Neural cell (in vitro differentiated cells): ENCODE measurements at regions not wholly inside any gene's neighbourhood (a gene's known extent, or its start where the extent isn't known, plus 50 kb on each side); places are given as distances from the start of the nearest gene placed in this dataset.

Experiments
- H2AFZ ChIP-seq: fragments of 200-600, 300-800 bp; sonication (generic), shearing (Covaris generic); 2 replicates; pipeline ENCODE4 v1.6.0; 2014; ENCODE audit warnings: low read depth, mild to moderate bottlenecking, antibody characterized with exemption, low read length, moderate library complexity
- H3F3A ChIP-seq: fragments of 200-600 bp; shearing (Covaris generic); 2 replicates; pipeline ENCODE4 v1.6.1; 2016; ENCODE audit warnings: mild to moderate bottlenecking, moderate library complexity, mixed read lengths, antibody characterized with exemption, low read length; ENCODE audit not compliant: insufficient read depth, poor library complexity, severe bottlenecking
- H3K27ac ChIP-seq: fragments of 200-600, 300-800 bp; sonication (generic), shearing (Covaris generic); 2 replicates; pipeline ENCODE4 v1.5.1; 2014; ENCODE audit warnings: mild to moderate bottlenecking, low read length, moderate library complexity
- H3K27me3 ChIP-seq: fragments of 300-800, 200-600 bp; sonication (generic), shearing (Covaris generic); 2 replicates; pipeline ENCODE4 v1.6.0; 2014; ENCODE audit warnings: mild to moderate bottlenecking, low read depth, low read length, moderate library complexity; ENCODE audit not compliant: insufficient read depth
- H3K36me3 ChIP-seq: fragments of 300-800, 200-600 bp; sonication (generic), shearing (Covaris generic); 2 replicates; pipeline ENCODE4 v1.5.1; 2014; ENCODE audit warnings: mild to moderate bottlenecking, antibody characterized with exemption, low read length, moderate library complexity; ENCODE audit not compliant: insufficient read depth
- H3K4me2 ChIP-seq: fragments of 300-800, 200-600 bp; sonication (generic), shearing (Covaris generic); 2 replicates; pipeline ENCODE4 v1.6.0; 2014; ENCODE audit warnings: mild to moderate bottlenecking, low read length
- H3K4me3 ChIP-seq: fragments of 300-800, 200-600 bp; sonication (generic), shearing (Covaris generic); 2 replicates; pipeline ENCODE4 v1.5.1; 2014; ENCODE audit warnings: mild to moderate bottlenecking, low read length, moderate library complexity
- H3K79me2 ChIP-seq: fragments of 200-600 bp; shearing (Covaris generic); replicated peaks from 2 replicates; pipeline ENCODE4 v1.6.0; 2014; ENCODE audit warnings: mild to moderate bottlenecking, low read length, moderate library complexity; ENCODE audit not compliant: insufficient read depth
- H3K9ac ChIP-seq: fragments of 300-800, 200-600 bp; sonication (generic), shearing (Covaris generic); 2 replicates; pipeline ENCODE4 v1.6.1; 2016; ENCODE audit warnings: mild to moderate bottlenecking, low read length, mixed read lengths
- H3K9me2 ChIP-seq: fragments of 200-600 bp; shearing (Covaris generic); 2 replicates; pipeline ENCODE4 v1.6.1; 2016; ENCODE audit warnings: mild to moderate bottlenecking, low read length, mixed read lengths; ENCODE audit not compliant: insufficient read depth
- H3K9me3 ChIP-seq: fragments of 200-600, 300-800 bp; sonication (generic), shearing (Covaris generic); 2 replicates; pipeline ENCODE4 v1.6.1; 2016; ENCODE audit warnings: mild to moderate bottlenecking, mixed run types, low read length, moderate library complexity, mixed read lengths
- H4K20me1 ChIP-seq: fragments of 200-600 bp; shearing (Covaris generic); 2 replicates; pipeline ENCODE4 v1.6.1; 2016; ENCODE audit warnings: mild to moderate bottlenecking, mixed run types; ENCODE audit not compliant: insufficient read depth
- CTCF ChIP-seq: fragments of 450-650 bp; IDR thresholded peaks from 2 replicates; pipeline ENCODE4 v1.5.1; 2014; ENCODE audit warnings: antibody characterized with exemption, mild to moderate bottlenecking, moderate library complexity; ENCODE audit not compliant: poor library complexity, severe bottlenecking
- EP300 ChIP-seq: fragments of 450-650 bp; conservative IDR thresholded peaks from 2 replicates; pipeline ENCODE4 v1.6.1; 2014; ENCODE audit warnings: antibody characterized with exemption, mild to moderate bottlenecking, moderate library complexity; ENCODE audit not compliant: poor library complexity, severe bottlenecking
- EZH2 ChIP-seq: fragments of 200-600, 300-800 bp; shearing (Covaris generic), sonication (generic); IDR thresholded peaks from 2 replicates; pipeline ENCODE4 v1.6.1; 2014; ENCODE audit warnings: antibody characterized with exemption, low read length, borderline replicate concordance, mild to moderate bottlenecking; ENCODE audit not compliant: insufficient read depth, poor library complexity, severe bottlenecking
- MXI1 ChIP-seq: fragments of 450-650 bp; conservative IDR thresholded peaks from 2 replicates; pipeline ENCODE4 v1.6.1; 2014; ENCODE audit warnings: antibody characterized with exemption, mild to moderate bottlenecking; ENCODE audit not compliant: poor library complexity, severe bottlenecking
- POLR2AphosphoS5 ChIP-seq: IDR thresholded peaks from 2 replicates; pipeline ENCODE4 v1.6.1; 2012
- RAD21 ChIP-seq: fragments of 450-650 bp; conservative IDR thresholded peaks from 2 replicates; pipeline ENCODE4 v1.6.1; 2014; ENCODE audit warnings: antibody characterized with exemption, mild to moderate bottlenecking, moderate library complexity
- REST ChIP-seq: IDR thresholded peaks from 2 replicates; pipeline ENCODE4 v1.6.1; 2012; ENCODE audit warnings: borderline replicate concordance
- SMC3 ChIP-seq: fragments of 450-650 bp; conservative IDR thresholded peaks from 2 replicates; pipeline ENCODE4 v1.6.1; 2014; ENCODE audit warnings: antibody characterized with exemption, mild to moderate bottlenecking, moderate library complexity; ENCODE audit not compliant: poor library complexity
- TAF1 ChIP-seq: IDR thresholded peaks from 2 replicates; pipeline ENCODE4 v1.6.1; 2012; ENCODE audit warnings: low read depth

GRCh38 chr12:107491856-107492255 is 193.7 kb upstream of the PWP1 start:
- no peaks in the 10 kb centered on the region for H3K27me3 ChIP-seq
- H3F3A ChIP-seq: no peaks in the 10 kb centered on the region
- no peak for TF ChIP-seq REST
- TF ChIP-seq SMC3: no peak
- no peak for TF ChIP-seq EP300
- no peak for TF ChIP-seq POLR2AphosphoS5
- no peak for TF ChIP-seq CTCF
- TF ChIP-seq RAD21: no peak
- no peak for TF ChIP-seq EZH2
- no peak for TF ChIP-seq MXI1
- TF ChIP-seq TAF1: no peak
- H3K79me2 ChIP-seq: no peaks in the 10 kb centered on the region
- H3K9me3 ChIP-seq: no peaks in the 10 kb centered on the region
- H2AFZ ChIP-seq: no peak overlapping the region
- no peaks in the 10 kb centered on the region for H3K9me2 ChIP-seq
- no peak overlapping the region for H3K9ac ChIP-seq
- no peak overlapping the region for H3K27ac ChIP-seq
- no peaks in the 10 kb centered on the region for H3K36me3 ChIP-seq
- no peak overlapping the region for H3K4me2 ChIP-seq
- no peak overlapping the region for H3K4me3 ChIP-seq
- H4K20me1 ChIP-seq: no peaks in the 10 kb centered on the region

GRCh38 chr12:107492393-107493134 is 193.0 kb upstream of the PWP1 start:
- Histone ChIP-seq H2AFZ (no peak overlapping the region), H3K9ac (no peak overlapping the region), H3K36me3 (no peaks in the 10 kb centered on the region), H3K79me2 (no peaks in the 10 kb centered on the region), H3F3A (no peaks in the 10 kb centered on the region), H3K4me2 (no peak overlapping the region), H3K4me3 (no peak overlapping the region), H3K27me3 (no peaks in the 10 kb centered on the region), H4K20me1 (no peaks in the 10 kb centered on the region), H3K27ac (no peak overlapping the region), H3K9me3 (no peaks in the 10 kb centered on the region), H3K9me2 (no peaks in the 10 kb centered on the region)
- no peak for TF ChIP-seq EZH2
- TF ChIP-seq CTCF: no peak
- no peak for TF ChIP-seq RAD21
- no peak for TF ChIP-seq MXI1
- TF ChIP-seq POLR2AphosphoS5: no peak
- no peak for TF ChIP-seq TAF1
